WTC11 (cell line): ENCODE measurements at regions not wholly inside any gene's neighbourhood (a gene's known extent, or its start where the extent isn't known, plus 50 kb on each side); places are given as distances from the start of the nearest gene placed in this dataset.

Source experiments
- AFF4 ChIP-seq: sonication (generic); formaldehyde crosslinking; IDR thresholded peaks from 2 replicates; pipeline ENCODE4 v1.8.1; 2023; ENCODE audit warnings: mild to moderate bottlenecking, missing genetic modification reagents, borderline replicate concordance
- CREB1 ChIP-seq: sonication (generic); formaldehyde crosslinking; IDR thresholded peaks from 2 replicates; pipeline ENCODE4 v1.8.0; 2023; ENCODE audit warnings: mild to moderate bottlenecking, missing genetic modification reagents
- CREM ChIP-seq: sonication (generic); formaldehyde crosslinking; IDR thresholded peaks from 2 replicates; pipeline ENCODE4 v1.8.1; 2022; ENCODE audit warnings: mild to moderate bottlenecking, missing genetic modification reagents, moderate library complexity
- CTCF ChIP-seq: fragments of 200-600 bp; IDR thresholded peaks from 2 replicates; pipeline ENCODE4 v1.8.0; 2022; ENCODE audit warnings: antibody characterized with exemption
- E2F4 ChIP-seq: sonication (generic); formaldehyde crosslinking; IDR thresholded peaks from 2 replicates; pipeline ENCODE4 v1.8.1; 2022; ENCODE audit warnings: low read depth, mild to moderate bottlenecking, moderate library complexity, missing genetic modification reagents, borderline replicate concordance
- ELF4 ChIP-seq: sonication (generic); formaldehyde crosslinking; IDR thresholded peaks from 2 replicates; pipeline ENCODE4 v1.8.1; 2022; ENCODE audit warnings: low read depth, mild to moderate bottlenecking, moderate library complexity, missing genetic modification reagents
- ESRRA ChIP-seq: sonication (generic); formaldehyde crosslinking; IDR thresholded peaks from 2 replicates; pipeline ENCODE4 v1.8.1; 2022; ENCODE audit warnings: mild to moderate bottlenecking, missing genetic modification reagents, borderline replicate concordance
- IRF1 ChIP-seq: sonication (generic); formaldehyde crosslinking; IDR thresholded peaks from 2 replicates; pipeline ENCODE4 v1.8.0; 2023; ENCODE audit warnings: missing genetic modification reagents
- PRDM15 ChIP-seq: sonication (generic); formaldehyde crosslinking; IDR thresholded peaks from 2 replicates; pipeline ENCODE4 v1.8.0; 2022; ENCODE audit warnings: missing genetic modification reagents
- PRRX2 ChIP-seq: fragments of 250-450 bp; sonication (Bioruptor Pico); IDR thresholded peaks from 2 replicates; pipeline ENCODE4 v1.8.0; 2021; ENCODE audit warnings: mild to moderate bottlenecking
- TEAD4 ChIP-seq: sonication (generic); formaldehyde crosslinking; IDR thresholded peaks from 2 replicates; pipeline ENCODE4 v1.8.0; 2022; ENCODE audit warnings: mild to moderate bottlenecking, missing genetic modification reagents
- USF2 ChIP-seq: sonication (generic); formaldehyde crosslinking; IDR thresholded peaks from 2 replicates; pipeline ENCODE4 v1.8.1; 2023; ENCODE audit warnings: mild to moderate bottlenecking, missing genetic modification reagents, moderate library complexity
- ZBTB21 ChIP-seq: sonication (generic); formaldehyde crosslinking; IDR thresholded peaks from 2 replicates; pipeline ENCODE4 v1.8.1; 2023; ENCODE audit warnings: mild to moderate bottlenecking, missing genetic modification reagents, borderline replicate concordance
- ZNF263 ChIP-seq: sonication (generic); formaldehyde crosslinking; IDR thresholded peaks from 2 replicates; pipeline ENCODE4 v1.8.1; 2022; ENCODE audit warnings: low read depth, mild to moderate bottlenecking, moderate library complexity, missing genetic modification reagents

GRCh38 chr9:86503314-86503713 is 149.1 kb upstream of the TUT7 start:
- TF ChIP-seq ZBTB21 (CRISPR knock-in tag) (no peak), PRDM15 (no peak), ZNF263 (CRISPR knock-in tag) (no peak), CTCF (no peak), E2F4 (CRISPR knock-in tag) (no peak), CREB1 (CRISPR knock-in tag) (no peak), ELF4 (CRISPR knock-in tag) (no peak), AFF4 (CRISPR knock-in tag) (no peak), TEAD4 (CRISPR knock-in tag) (no peak), ESRRA (no peak), USF2 (CRISPR knock-in tag) (no peak), PRRX2 (CRISPR knock-in tag) (no peak), IRF1 (CRISPR knock-in tag) (no peak), CREM (CRISPR knock-in tag) (no peak)
